ENCODE measurements at regions not wholly inside any gene's neighbourhood (a gene's known extent, or its start where the extent isn't known, plus 50 kb on each side); places are given as distances from the start of the nearest gene placed in this dataset.

GRCh38 chr5:142527234-142527633 lies 158.7 kb downstream of the FGF1 start (continued):
- TF ChIP-seq HDAC6 (IDR thresholded peaks at IDR 0.05; ENCODE audit: unreplicated experiment) (no peak), SP1 (IDR thresholded peaks at IDR 0.05; ENCODE audit: low read depth, low read length) (no peak), MXI1 (IDR thresholded peaks at IDR 0.05; ENCODE audit: low read depth, low read length) (no peak)

DNA sequence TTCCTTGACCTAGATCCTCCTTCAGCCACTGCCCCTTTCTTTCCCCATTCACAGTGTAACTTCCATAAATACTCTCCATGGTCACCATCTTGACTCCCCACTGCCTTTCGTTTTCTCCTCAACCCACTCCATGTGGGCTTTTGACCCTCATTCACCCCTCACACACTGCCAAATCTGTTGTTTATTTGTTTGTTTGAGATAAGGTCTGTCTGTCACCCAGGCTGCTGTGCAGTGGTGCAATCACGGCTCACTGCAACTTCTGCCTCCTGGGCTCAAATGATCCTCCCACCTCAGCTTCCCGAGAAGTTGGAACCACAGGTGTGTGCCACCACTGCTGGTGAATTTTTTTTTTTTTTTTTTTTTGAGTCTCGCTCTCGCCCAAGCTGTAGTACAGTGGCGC lies 162.9 kb downstream of the FGF1 start:
- no TSS peak for BruUV-seq (replicated peaks)
- DNase-seq (ENCODE audit: low read depth, low spot score) (no peak), ATAC-seq (no peak), FAIRE-seq (no peak)
- Histone ChIP-seq H3K9ac (ENCODE audit: control insufficient read depth, insufficient read depth, low read length) (no peak overlapping the region), H3K4me3 (no peak overlapping the region), H4K20me1 (ENCODE audit: control insufficient read depth, insufficient read depth) (no peaks in the 10 kb centered on the region), H3K27me3 (replicated peaks in 1 of 2; ENCODE audit: control insufficient read depth in 2 of 2, insufficient read depth in 2 of 2, low read length in 1 of 2) (no peaks in the 10 kb centered on the region), H3K4me1 (ENCODE audit: control insufficient read depth, insufficient read depth, low read length) (no peaks in the 10 kb centered on the region; the same call in 1 of the 2 replicates), H3K36me3 (ENCODE audit: control insufficient read depth in 2 of 2, insufficient read depth in 2 of 2, low read length in 1 of 2) (no peaks in the 10 kb centered on the region), H3K27ac (ENCODE audit: control insufficient read depth, insufficient read depth) (no peak overlapping the region), H3K79me2 (ENCODE audit: control insufficient read depth, insufficient read depth, low read length) (no peaks in the 10 kb centered on the region), H2AFZ (ENCODE audit: control insufficient read depth, low read depth, low read length) (no peak overlapping the region), H3K4me2 (ENCODE audit: control insufficient read depth, insufficient read depth) (no peak overlapping the region), H3K9me3 (replicated peaks; ENCODE audit: control insufficient read depth, insufficient read depth, low read length) (no peaks in the 10 kb centered on the region)
- in situ Hi-C loops (cut with MboI): no loop called here
- ChIA-PET RAD21 (ENCODE audit: unreplicated experiment) (no interaction called here), CTCF (no interaction called here), SMC1A (ENCODE audit: uncharacterized antibody, unreplicated experiment) (no interaction called here), POLR2A (no interaction called here)
- TF ChIP-seq YY1 (IDR thresholded peaks at IDR 0.05; ENCODE audit: low read depth, low read length) (no peak), ZNF274 (IDR thresholded peaks at IDR 0.05; ENCODE audit: insufficient read depth, insufficient read length) (no peak), ZBTB4 (CRISPR knock-in tag; IDR thresholded peaks at IDR 0.05) (no peak), NFXL1 (IDR thresholded peaks at IDR 0.05; ENCODE audit: borderline replicate concordance) (no peak), NFYB (IDR thresholded peaks at IDR 0.05; ENCODE audit: insufficient read depth, low read depth, low read length) (no peak), EP300 (IDR thresholded peaks at IDR 0.05; ENCODE audit: borderline replicate concordance in 1 of 2, control insufficient read depth in 1 of 2, low read depth in 2 of 2, low read length in 2 of 2) (no peak), MYC (IDR thresholded peaks at IDR 0.05; ENCODE audit: insufficient read depth, insufficient read length, insufficient replicate concordance, low read length, severe bottlenecking) (no peak), MYB (IDR thresholded peaks at IDR 0.05; ENCODE audit: borderline replicate concordance, low read depth, low read length) (no peak), NRF1 (conservative IDR thresholded peaks at IDR 0.05; ENCODE audit: low read depth, low read length) (no peak)
- intact Hi-C loops (cut with micrococcal nuclease; ENCODE audit: unreplicated experiment): no loop called here
- WGBS (ENCODE audit: insufficient coverage, insufficient replicate concordance, low lambda C conversion rate, missing lambda C conversion rate): 48% methylated on average over 4 of the region's 6 CpGs

All from GM12878 (cell line).